WTC11 (cell line): ENCODE measurements at regions not wholly inside any gene's neighbourhood (a gene's known extent, or its start where the extent isn't known, plus 50 kb on each side); places are given as distances from the start of the nearest gene placed in this dataset.

Experiments
- FOXP4 ChIP-seq: sonication (generic); formaldehyde crosslinking; IDR thresholded peaks from 2 replicates; pipeline ENCODE4 v1.8.0; 2022; ENCODE audit warnings: mild to moderate bottlenecking, missing genetic modification reagents
- NR2C2 ChIP-seq: sonication (generic); formaldehyde crosslinking; IDR thresholded peaks from 2 replicates; pipeline ENCODE4 v1.8.0; 2022; ENCODE audit warnings: mild to moderate bottlenecking, missing genetic modification reagents
- TF ChIP-seq, protein P1 (sequence below): fragments of 200-600 bp; IDR thresholded peaks from 2 replicates; pipeline ENCODE4 v1.8.0; 2022; ENCODE audit warnings: antibody characterized with exemption
- TF ChIP-seq, protein P2 (sequence below): fragments of 250-450 bp; sonication (Bioruptor Pico); conservative IDR thresholded peaks from 2 replicates; pipeline ENCODE4 v1.9.0; 2021; ENCODE audit warnings: mild to moderate bottlenecking

DNA sequence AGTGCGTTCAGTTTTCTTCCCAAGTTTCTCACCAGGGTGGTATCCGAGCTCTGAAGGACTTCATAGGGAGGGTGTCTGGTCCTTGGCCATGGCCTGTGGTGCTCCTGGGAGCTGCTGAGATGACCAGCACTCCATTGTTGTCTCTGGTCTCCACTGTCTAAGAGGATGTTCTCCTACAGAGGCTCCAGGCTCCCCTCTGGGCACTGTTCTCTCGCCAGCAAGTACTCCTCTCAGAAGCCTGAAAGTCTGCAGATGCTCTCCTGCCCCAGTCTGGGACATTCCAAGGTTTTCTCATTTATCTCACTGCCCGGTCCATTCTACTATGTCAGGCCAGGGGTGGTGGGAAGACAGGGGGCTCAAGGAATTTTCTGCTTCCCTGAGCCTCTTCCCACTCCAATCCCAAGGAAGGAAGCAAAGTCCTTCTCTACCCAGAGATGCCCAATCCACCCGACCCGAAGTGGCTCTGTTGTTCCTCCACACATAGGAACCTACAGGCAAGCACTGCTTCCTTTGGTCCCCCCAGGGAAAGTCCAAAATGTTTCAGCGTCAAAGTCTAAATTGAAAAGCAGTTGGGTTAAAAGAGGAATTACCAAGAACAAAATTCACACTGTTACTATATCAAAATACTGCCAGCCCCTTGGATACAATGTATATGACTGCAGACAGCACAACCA, 110.5 kb downstream of the GYPC start:
- TF ChIP-seq, protein P1, sequence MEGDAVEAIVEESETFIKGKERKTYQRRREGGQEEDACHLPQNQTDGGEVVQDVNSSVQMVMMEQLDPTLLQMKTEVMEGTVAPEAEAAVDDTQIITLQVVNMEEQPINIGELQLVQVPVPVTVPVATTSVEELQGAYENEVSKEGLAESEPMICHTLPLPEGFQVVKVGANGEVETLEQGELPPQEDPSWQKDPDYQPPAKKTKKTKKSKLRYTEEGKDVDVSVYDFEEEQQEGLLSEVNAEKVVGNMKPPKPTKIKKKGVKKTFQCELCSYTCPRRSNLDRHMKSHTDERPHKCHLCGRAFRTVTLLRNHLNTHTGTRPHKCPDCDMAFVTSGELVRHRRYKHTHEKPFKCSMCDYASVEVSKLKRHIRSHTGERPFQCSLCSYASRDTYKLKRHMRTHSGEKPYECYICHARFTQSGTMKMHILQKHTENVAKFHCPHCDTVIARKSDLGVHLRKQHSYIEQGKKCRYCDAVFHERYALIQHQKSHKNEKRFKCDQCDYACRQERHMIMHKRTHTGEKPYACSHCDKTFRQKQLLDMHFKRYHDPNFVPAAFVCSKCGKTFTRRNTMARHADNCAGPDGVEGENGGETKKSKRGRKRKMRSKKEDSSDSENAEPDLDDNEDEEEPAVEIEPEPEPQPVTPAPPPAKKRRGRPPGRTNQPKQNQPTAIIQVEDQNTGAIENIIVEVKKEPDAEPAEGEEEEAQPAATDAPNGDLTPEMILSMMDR: no peak
- TF ChIP-seq FOXP4 (CRISPR knock-in tag) (no peak), NR2C2 (CRISPR knock-in tag) (no peak)
- TF ChIP-seq, protein P2, sequence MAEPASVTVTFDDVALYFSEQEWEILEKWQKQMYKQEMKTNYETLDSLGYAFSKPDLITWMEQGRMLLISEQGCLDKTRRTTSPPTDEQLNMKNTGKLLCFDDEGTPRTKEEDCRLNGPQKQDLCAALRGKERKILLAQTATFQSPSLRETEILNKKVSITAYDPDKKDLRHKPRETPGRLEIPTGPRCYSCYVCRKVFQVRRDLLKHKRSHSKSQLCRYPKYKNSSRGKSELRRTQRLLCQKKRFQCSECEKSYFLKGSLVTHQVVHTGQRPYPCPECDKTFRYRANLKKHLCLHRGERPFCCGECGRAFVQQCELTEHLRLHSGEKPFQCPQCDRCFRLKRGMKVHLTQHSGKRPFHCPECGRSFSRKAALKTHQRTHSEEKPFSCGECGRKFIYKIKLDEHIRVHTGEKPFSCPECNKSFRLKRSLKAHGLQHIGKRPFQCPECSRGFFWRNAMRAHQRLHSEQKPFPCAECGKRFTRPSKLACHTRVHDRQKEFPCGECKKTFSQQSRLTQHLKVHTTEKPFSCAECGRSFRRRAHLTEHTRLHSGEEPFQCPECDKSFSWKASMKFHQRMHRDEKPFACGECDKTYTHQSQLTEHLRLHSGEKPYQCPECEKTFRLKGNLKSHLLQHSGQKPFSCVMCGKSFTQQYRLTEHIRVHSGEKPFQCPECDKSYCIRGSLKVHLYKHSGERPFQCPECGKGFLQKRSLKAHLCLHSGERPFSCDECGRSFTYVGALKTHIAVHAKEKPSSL (CRISPR knock-in tag): no peak
